B cell (primary cell): ENCODE measurements at regions not wholly inside any gene's neighbourhood (a gene's known extent, or its start where the extent isn't known, plus 50 kb on each side); places are given as distances from the start of the nearest gene placed in this dataset.

Source experiments
- ATAC-seq: fragments of 200-7000 bp; cut with Tn5 transposase; one replicate; pipeline ENCODE4 v1.10.0; 2021; ENCODE audit warnings: low read depth, mild to moderate bottlenecking, moderate number of reproducible peaks, moderate library complexity
- CTCF ChIA-PET: fragments of 350-600 bp; sonication (Branson Sonifier 250); formaldehyde crosslinking; loops from one replicate; lab custom pipeline; 2021; ENCODE audit warnings: antibody characterized with exemption, inconsistent platforms; lab: Charles Lee
- POLR2A ChIA-PET: fragments of 350-600 bp; sonication (Branson Sonifier 250); formaldehyde crosslinking; loops from one replicate; lab custom pipeline; 2021; ENCODE audit warnings: antibody characterized with exemption; lab: Charles Lee
- DNase-seq: peaks from one replicate; pipeline ENCODE4 v3.0.0; 2013
- H2AFZ ChIP-seq: 2 replicates; pipeline ENCODE4 v1.6.1; 2012; ENCODE audit warnings: mild to moderate bottlenecking, low read depth, low read length; ENCODE audit not compliant: insufficient read depth, poor library complexity, severe bottlenecking
- H3K27ac ChIP-seq, 2 donors: 1 replicate in 1 of 2; 2 replicates in 1 of 2; pipeline ENCODE4 v1.5.1; 2012 to 2013; ENCODE audit warnings: low read length in 2 of 2, mild to moderate bottlenecking in 2 of 2, moderate library complexity in 1 of 2
- H3K27me3 ChIP-seq, 4 experiments: fragments of 200-600 bp in 1 of 4; sonication (generic) in 1 of 4; replicated peaks in 1 of 4; 1 replicate in 2 of 4; 2 replicates in 2 of 4; pipeline versions ENCODE4 v1.6.1 to v1.7.0; 2013 to 2016; ENCODE audit warnings: low read length in 3 of 4, mild to moderate bottlenecking in 2 of 4, mixed read lengths in 1 of 4, moderate library complexity in 1 of 4; ENCODE audit not compliant: insufficient read depth in 4 of 4, control insufficient read depth in 3 of 4; ENCODE audit errors: control extremely low read depth in 1 of 4
- H3K36me3 ChIP-seq, 2 experiments: replicated peaks in 1 of 2; 1 replicate in 1 of 2; 2 replicates in 1 of 2; pipeline versions ENCODE4 v1.6.1 to v1.7.1; 2013; ENCODE audit warnings: low read length in 1 of 2; ENCODE audit not compliant: insufficient read depth in 2 of 2, control insufficient read depth in 1 of 2; ENCODE audit errors: control extremely low read depth in 1 of 2, extremely low read depth in 1 of 2
- H3K4me1 ChIP-seq, 2 donors: fragments of 200-600 bp in 1 of 2; sonication (generic) in 1 of 2; 1 replicate in 1 of 2; 2 replicates in 1 of 2; pipeline versions ENCODE4 v1.5.1 to v1.6.1; 2013 to 2017; ENCODE audit warnings: low read length in 2 of 2; ENCODE audit not compliant: control insufficient read depth in 2 of 2, insufficient read depth in 2 of 2
- H3K4me2 ChIP-seq: replicated peaks from 2 replicates; pipeline ENCODE3; 2012; ENCODE audit warnings: mild to moderate bottlenecking, low read depth, low read length; ENCODE audit not compliant: poor library complexity, severe bottlenecking
- H3K4me3 ChIP-seq, 5 experiments: fragments of 200-600 bp in 1 of 5; sonication (generic) in 1 of 5; 1 replicate in 3 of 5; 2 replicates in 2 of 5; pipeline versions ENCODE4 v1.5.1 to v1.7.0; 2011 to 2016; ENCODE audit warnings: low read length in 4 of 5, mild to moderate bottlenecking in 4 of 5, low read depth in 2 of 5, control low read depth in 1 of 5, moderate library complexity in 1 of 5; ENCODE audit not compliant: insufficient read depth in 1 of 5; ENCODE audit errors: control extremely low read depth in 1 of 5, extremely low read depth in 1 of 5
- H3K79me2 ChIP-seq: fragments of 200-600 bp; sonication (generic); one replicate; pipeline ENCODE4 v1.6.0; 2016; ENCODE audit warnings: low read length; ENCODE audit not compliant: control insufficient read depth, insufficient read depth
- H3K9ac ChIP-seq: fragments of 200-600 bp; sonication (generic); 2 replicates; pipeline ENCODE4 v1.6.1; 2017; ENCODE audit warnings: mild to moderate bottlenecking, low read length, moderate library complexity
- H3K9me3 ChIP-seq, 3 donors: one replicate each; pipeline versions ENCODE4 v1.6.1 to v1.7.1; 2013; ENCODE audit warnings: low read length in 2 of 3; ENCODE audit not compliant: control insufficient read depth in 2 of 3, insufficient read depth in 1 of 3; ENCODE audit errors: control extremely low read depth in 1 of 3
- H4K20me1 ChIP-seq: 2 replicates; pipeline ENCODE4 v1.6.0; 2012; ENCODE audit warnings: mild to moderate bottlenecking, low read length; ENCODE audit not compliant: insufficient read depth, control insufficient read depth, poor library complexity, severe bottlenecking
- H3K27ac Mint-ChIP-seq: one replicate; pipeline ENCODE4 v1.8.0; 2021; ENCODE audit warnings: mixed read lengths
- H3K27me3 Mint-ChIP-seq: one replicate; pipeline ENCODE4 v1.8.0; 2021; ENCODE audit warnings: mixed read lengths
- H3K4me1 Mint-ChIP-seq: one replicate; pipeline ENCODE4 v1.8.0; 2021; ENCODE audit warnings: mixed read lengths
- H3K4me3 Mint-ChIP-seq: one replicate; pipeline ENCODE4 v1.8.0; 2021; ENCODE audit warnings: mixed read lengths
- H3K9me3 Mint-ChIP-seq: one replicate; pipeline ENCODE4 v1.8.0; 2022; ENCODE audit warnings: mixed read lengths; ENCODE audit not compliant: insufficient read depth
- EZH2 ChIP-seq: IDR thresholded peaks from 2 replicates; pipeline ENCODE4 v1.6.1; 2012; ENCODE audit warnings: borderline replicate concordance, low read depth, mild to moderate bottlenecking, moderate library complexity, low read length; ENCODE audit not compliant: insufficient read depth, poor library complexity, severe bottlenecking
- WGBS: methylation state at CpG from one replicate; pipeline ENCODE4 v1.1.5; 2013; ENCODE audit warnings: missing lambda C conversion rate; ENCODE audit not compliant: insufficient coverage; 5-methylcytosine and 5-hydroxymethylcytosine counted together
- intact Hi-C: fragments of 100-400 bp; cut with micrococcal nuclease; formaldehyde crosslinking; loops from one replicate; pipeline ENCODE4 v1.10.0; 2022
- TF ChIP-seq, protein P1 (sequence below): fragments of 200-600 bp; IDR thresholded peaks from one replicate; pipeline ENCODE4 v1.8.0; 2022; ENCODE audit warnings: antibody characterized with exemption, mild to moderate bottlenecking

DNA sequence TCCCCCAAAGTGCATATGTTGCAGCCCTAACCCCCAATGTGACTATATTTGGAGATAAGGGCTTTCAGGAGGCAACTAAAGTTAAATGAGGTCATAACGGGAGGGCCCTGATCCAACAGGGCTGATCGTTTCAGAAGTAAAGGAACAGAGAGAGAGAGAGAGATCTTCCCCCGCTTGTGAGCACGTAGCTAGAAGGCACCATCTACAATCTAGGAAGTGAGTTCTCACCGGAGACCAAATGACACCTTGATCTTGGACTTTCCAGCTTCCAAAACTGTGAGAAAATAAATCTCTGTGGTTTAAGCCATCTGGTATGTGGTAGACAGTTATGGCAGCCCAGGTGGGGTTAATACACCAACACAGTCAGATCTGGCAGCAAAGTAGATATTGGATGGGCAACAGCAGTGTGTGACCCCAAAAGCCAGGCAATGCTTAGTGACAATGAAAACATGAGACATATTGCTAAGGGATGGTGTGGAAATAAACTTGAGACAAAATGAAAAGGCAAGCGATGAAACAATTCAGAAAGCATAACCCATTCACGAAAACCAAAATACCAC, 147.2 kb upstream of the GSC start:
- no peaks in the 10 kb centered on the region for H3K4me1 ChIP-seq
- H3K27me3 Mint-ChIP-seq = peaks cover 10% of the 10 kb centered on the region
- H3K36me3 ChIP-seq = no peaks in the 10 kb centered on the region
- H3K9me3 ChIP-seq = peaks cover 0 to 12% (median 0%) of the 10 kb centered on the region in 3 donors
- WGBS = 92% methylated on average over 2 of the region's 7 CpGs
- H3K79me2 ChIP-seq = no peaks in the 10 kb centered on the region
- ATAC-seq = no peak
- TF ChIP-seq, protein P1, sequence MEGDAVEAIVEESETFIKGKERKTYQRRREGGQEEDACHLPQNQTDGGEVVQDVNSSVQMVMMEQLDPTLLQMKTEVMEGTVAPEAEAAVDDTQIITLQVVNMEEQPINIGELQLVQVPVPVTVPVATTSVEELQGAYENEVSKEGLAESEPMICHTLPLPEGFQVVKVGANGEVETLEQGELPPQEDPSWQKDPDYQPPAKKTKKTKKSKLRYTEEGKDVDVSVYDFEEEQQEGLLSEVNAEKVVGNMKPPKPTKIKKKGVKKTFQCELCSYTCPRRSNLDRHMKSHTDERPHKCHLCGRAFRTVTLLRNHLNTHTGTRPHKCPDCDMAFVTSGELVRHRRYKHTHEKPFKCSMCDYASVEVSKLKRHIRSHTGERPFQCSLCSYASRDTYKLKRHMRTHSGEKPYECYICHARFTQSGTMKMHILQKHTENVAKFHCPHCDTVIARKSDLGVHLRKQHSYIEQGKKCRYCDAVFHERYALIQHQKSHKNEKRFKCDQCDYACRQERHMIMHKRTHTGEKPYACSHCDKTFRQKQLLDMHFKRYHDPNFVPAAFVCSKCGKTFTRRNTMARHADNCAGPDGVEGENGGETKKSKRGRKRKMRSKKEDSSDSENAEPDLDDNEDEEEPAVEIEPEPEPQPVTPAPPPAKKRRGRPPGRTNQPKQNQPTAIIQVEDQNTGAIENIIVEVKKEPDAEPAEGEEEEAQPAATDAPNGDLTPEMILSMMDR = no peak
- TF ChIP-seq EZH2 = no peak
- no peak for DNase-seq
- H2AFZ ChIP-seq = no peak overlapping the region
- H3K27me3 ChIP-seq = peaks cover 0 to 3% (median 0%) of the 10 kb centered on the region in 4 experiments
- H3K4me3 ChIP-seq = no peak overlapping the region
- H3K4me2 ChIP-seq = no peak overlapping the region
- H3K27ac Mint-ChIP-seq = no peak overlapping the region
- H3K4me3 Mint-ChIP-seq = no peak overlapping the region
- H4K20me1 ChIP-seq = no peaks in the 10 kb centered on the region
- intact Hi-C loops = no loop called here
- no peaks in the 10 kb centered on the region for H3K9me3 Mint-ChIP-seq
- H3K4me1 Mint-ChIP-seq = no peaks in the 10 kb centered on the region
- no peak overlapping the region for H3K27ac ChIP-seq
- CTCF ChIA-PET = no interaction called here
- POLR2A ChIA-PET = no interaction called here
- no peak overlapping the region for H3K9ac ChIP-seq

GRCh38 chr14:94914191-94914590, 144.3 kb upstream of the GSC start:
- Mint-ChIP-seq H3K27ac (no peak overlapping the region), H3K4me3 (no peak overlapping the region), H3K9me3 (peaks cover 8% of the 10 kb centered on the region), H3K27me3 (peaks cover 10% of the 10 kb centered on the region), H3K4me1 (no peaks in the 10 kb centered on the region)
- H3K36me3 ChIP-seq = no peaks in the 10 kb centered on the region
- POLR2A ChIA-PET = no interaction called here
- H4K20me1 ChIP-seq = no peaks in the 10 kb centered on the region
- H3K4me1 ChIP-seq = no peaks in the 10 kb centered on the region
- WGBS = 100% methylated on average over 1 of the region's 3 CpGs
- H3K27ac ChIP-seq = no peak overlapping the region
- CTCF ChIA-PET = no interaction called here
- H3K4me3 ChIP-seq = no peak overlapping the region
- no peak overlapping the region for H2AFZ ChIP-seq
- intact Hi-C loops = no loop called here
- TF ChIP-seq, protein P1 = no peak
- no peak for TF ChIP-seq EZH2
- DNase-seq (no peak), ATAC-seq (no peak)
- peaks cover 0 to 3% (median 0%) of the 10 kb centered on the region in 4 experiments for H3K27me3 ChIP-seq
- peaks cover 0 to 17% (median 0%) of the 10 kb centered on the region in 3 donors for H3K9me3 ChIP-seq
- no peaks in the 10 kb centered on the region for H3K79me2 ChIP-seq
- no peak overlapping the region for H3K4me2 ChIP-seq
- H3K9ac ChIP-seq = no peak overlapping the region
